ENCODE measurements at regions not wholly inside any gene's neighbourhood (a gene's known extent, or its start where the extent isn't known, plus 50 kb on each side); places are given as distances from the start of the nearest gene placed in this dataset.

- DNase-seq (ENCODE audit: low spot score) = no peak
These were observed 113.5 kb downstream of the BTG1 start for GRCh38 chr12:92032101-92032500.

- DNase-seq (ENCODE audit: low spot score) = no peak
These were observed 115.0 kb downstream of the BTG1 start for GRCh38 chr12:92030618-92031017.

GRCh38 chr12:92029902-92030586 lies 115.6 kb downstream of the BTG1 start:
- no peak for DNase-seq (ENCODE audit: low spot score)

GRCh38 chr12:92029136-92029535 lies 116.5 kb downstream of the BTG1 start:
- no peak for DNase-seq (ENCODE audit: low spot score)

GRCh38 chr12:92028441-92028709 lies 117.3 kb downstream of the BTG1 start:
- DNase-seq (ENCODE audit: low spot score) = no peak

GRCh38 chr12:92027701-92028440 lies 117.8 kb downstream of the BTG1 start:
- DNase-seq (ENCODE audit: low spot score) = no peak

- no peak for DNase-seq (ENCODE audit: low spot score)
These were observed 118.4 kb downstream of the BTG1 start for GRCh38 chr12:92027243-92027642.

- DNase-seq (ENCODE audit: low spot score) = no peak
These were observed 120.0 kb downstream of the BTG1 start for GRCh38 chr12:92025462-92026207.

GRCh38 chr12:92022093-92022492 lies 123.6 kb downstream of the BTG1 start:
- DNase-seq (ENCODE audit: low spot score) = no peak

- no peak for DNase-seq (ENCODE audit: low spot score)
These were observed 124.0 kb downstream of the BTG1 start for GRCh38 chr12:92021666-92022035.

GRCh38 chr12:92020983-92021665 lies 124.5 kb downstream of the BTG1 start:
- DNase-seq (ENCODE audit: low spot score) = no peak

- DNase-seq (ENCODE audit: low spot score) = no peak
These were observed 126.0 kb downstream of the BTG1 start for GRCh38 chr12:92019491-92020277.

GRCh38 chr12:92012691-92013090 lies 133.0 kb downstream of the BTG1 start:
- no peak for DNase-seq (ENCODE audit: low spot score)

- no peak for DNase-seq (ENCODE audit: low spot score)
These were observed 134.6 kb downstream of the BTG1 start for GRCh38 chr12:92010853-92011701.

GRCh38 chr12:92010368-92010767 lies 135.3 kb downstream of the BTG1 start:
- no peak for DNase-seq (ENCODE audit: low spot score)

- DNase-seq (ENCODE audit: low spot score) = no peak
These were observed 137.3 kb downstream of the BTG1 start for GRCh38 chr12:92008345-92008744.

GRCh38 chr12:92007787-92008186 lies 137.9 kb downstream of the BTG1 start:
- no peak for DNase-seq (ENCODE audit: low spot score)

- DNase-seq (ENCODE audit: low spot score) = no peak
These were observed 141.9 kb downstream of the BTG1 start for GRCh38 chr12:92003701-92004100.

- no peak for DNase-seq (ENCODE audit: low spot score)
These were observed 142.8 kb downstream of the BTG1 start for GRCh38 chr12:92002673-92003382.

- DNase-seq (ENCODE audit: low spot score) = no peak
These were observed 143.4 kb downstream of the BTG1 start for GRCh38 chr12:92002195-92002649.
